CD4-positive, alpha-beta T cell treated with Interleukin-10 for 1 hour (primary cell): ENCODE measurements at regions not wholly inside any gene's neighbourhood (a gene's known extent, or its start where the extent isn't known, plus 50 kb on each side); places are given as distances from the start of the nearest gene placed in this dataset.
"Not testable (repeated sequence)": the region's sequence is repeated elsewhere in the genome, so short reads cannot be mapped to it uniquely, and the experiment has no call there.

ENCODE experiments used
- DNase-seq: peaks from one replicate; pipeline ENCODE4 v3.0.0-alpha.2; 2020

GRCh38 chr3:18121020-18121419, 304.1 kb downstream of the SATB1 start:
- DNase-seq: no peak

- DNase-seq: no peak
Observed at GRCh38 chr3:18119866-18120265, 305.3 kb downstream of the SATB1 start.

GRCh38 chr3:18114894-18115293, 310.2 kb downstream of the SATB1 start:
- DNase-seq: no peak

- no peak for DNase-seq
Observed at GRCh38 chr3:18113417-18113816, 311.7 kb downstream of the SATB1 start.

GRCh38 chr3:18112674-18113375, 312.3 kb downstream of the SATB1 start:
- DNase-seq: no peak

- no peak for DNase-seq
Observed at GRCh38 chr3:18111796-18112232, 313.3 kb downstream of the SATB1 start.

GRCh38 chr3:18103591-18103990, 321.5 kb downstream of the SATB1 start:
- no peak for DNase-seq

- no peak for DNase-seq
Observed at GRCh38 chr3:18100121-18100520, 325.0 kb downstream of the SATB1 start.

- no peak for DNase-seq
Observed at GRCh38 chr3:18099611-18100010, 325.5 kb downstream of the SATB1 start.

- DNase-seq: no peak
Observed at GRCh38 chr3:18098960-18099587, 326.1 kb downstream of the SATB1 start.

GRCh38 chr3:18097989-18098388, 327.1 kb downstream of the SATB1 start:
- DNase-seq: no peak

- no peak for DNase-seq
Observed at GRCh38 chr3:18097473-18097872, 327.7 kb downstream of the SATB1 start.

- DNase-seq: no peak
Observed at GRCh38 chr3:18092726-18093125, 332.4 kb downstream of the SATB1 start.

GRCh38 chr3:18090377-18090776, 334.8 kb downstream of the SATB1 start:
- no peak for DNase-seq

GRCh38 chr3:18087988-18088387, 337.2 kb downstream of the SATB1 start:
- no peak for DNase-seq

- no peak for DNase-seq
Observed at GRCh38 chr3:18086760-18087159, 338.4 kb downstream of the SATB1 start.

- DNase-seq: no peak
Observed at GRCh38 chr3:18086078-18086477, 339.1 kb downstream of the SATB1 start.

- no peak for DNase-seq
Observed at GRCh38 chr3:18085429-18085828, 339.7 kb downstream of the SATB1 start.

GRCh38 chr3:18083273-18083590, 340.8 kb upstream of the TBC1D5 start:
- DNase-seq: not testable (repeated sequence)

GRCh38 chr3:18082551-18083272, 340.3 kb upstream of the TBC1D5 start:
- DNase-seq: no peak

GRCh38 chr3:18080198-18080689, 337.8 kb upstream of the TBC1D5 start:
- DNase-seq: no peak

GRCh38 chr3:18079739-18080138, 337.3 kb upstream of the TBC1D5 start:
- no peak for DNase-seq

- DNase-seq: no peak
Observed at GRCh38 chr3:18079062-18079461, 336.6 kb upstream of the TBC1D5 start.
